Stimulated activated naive CD4-positive, alpha-beta T cell (primary cell): ENCODE measurements at regions not wholly inside any gene's neighbourhood (a gene's known extent, or its start where the extent isn't known, plus 50 kb on each side); places are given as distances from the start of the nearest gene placed in this dataset.

Experiments used
- DNase-seq, 6 experiments: peaks; one replicate each; lab custom pipeline; 2025; lab: John Stamatoyannopoulos, UW

- no peak for DNase-seq
Observed at GRCh38 chr4:121519236-121519838, 138.5 kb upstream of the QRFPR start.

GRCh38 chr4:121517241-121517640 is 136.4 kb upstream of the QRFPR start:
- no peak for DNase-seq

- DNase-seq = no peak
Observed at GRCh38 chr4:121514443-121514842, 133.6 kb upstream of the QRFPR start.

GRCh38 chr4:121510341-121510874 is 129.6 kb upstream of the QRFPR start:
- DNase-seq = no peak

- DNase-seq = no peak
Observed at GRCh38 chr4:121485190-121485804, 104.5 kb upstream of the QRFPR start.

- DNase-seq = peak in 1 of 6 experiments; percentile 6
Observed at GRCh38 chr4:121484633-121485032, 103.8 kb upstream of the QRFPR start.

GRCh38 chr4:121479808-121480207 is 99.0 kb upstream of the QRFPR start:
- DNase-seq = no peak

GRCh38 chr4:121477480-121477879 is 96.7 kb upstream of the QRFPR start:
- no peak for DNase-seq

- no peak for DNase-seq
Observed at GRCh38 chr4:121477079-121477478, 96.3 kb upstream of the QRFPR start.

GRCh38 chr4:121472937-121473721 is 92.3 kb upstream of the QRFPR start:
- DNase-seq = no peak

- no peak for DNase-seq
Observed at GRCh38 chr4:121464854-121465253, 84.0 kb upstream of the QRFPR start.

- peak in 4 of 6 experiments; percentile 3 to 44 (median 33) for DNase-seq
Observed at GRCh38 chr4:121462660-121463261, 81.9 kb upstream of the QRFPR start.

GRCh38 chr4:121459026-121459425 is 78.2 kb upstream of the QRFPR start:
- no peak for DNase-seq

- DNase-seq = no peak
Observed at GRCh38 chr4:121457278-121457875, 76.6 kb upstream of the QRFPR start.

GRCh38 chr4:121455285-121455684 is 74.5 kb upstream of the QRFPR start:
- no peak for DNase-seq

- DNase-seq = no peak
Observed at GRCh38 chr4:121454251-121454979, 73.6 kb upstream of the QRFPR start.

- DNase-seq = no peak
Observed at GRCh38 chr4:121451310-121451709, 70.5 kb upstream of the QRFPR start.

- DNase-seq = no peak
Observed at GRCh38 chr4:121449416-121449815, 68.6 kb upstream of the QRFPR start.

GRCh38 chr4:121448231-121448630 is 67.4 kb upstream of the QRFPR start:
- DNase-seq = no peak

- DNase-seq = no peak
Observed at GRCh38 chr4:121439669-121440068, 58.9 kb upstream of the QRFPR start.
